Peyer's patch (tissue), 4 donors: ENCODE measurements at regions not wholly inside any gene's neighbourhood (a gene's known extent, or its start where the extent isn't known, plus 50 kb on each side); places are given as distances from the start of the nearest gene placed in this dataset.

Source experiments
- POLR2A ChIP-seq, 2 donors: fragments of 450-650 bp; IDR thresholded peaks; one replicate each; pipeline ENCODE4 v1.5.1; 2017; ENCODE audit warnings: antibody characterized with exemption in 2 of 2, mild to moderate bottlenecking in 2 of 2, moderate library complexity in 2 of 2
- TF ChIP-seq, protein P1 (sequence below), 6 experiments: fragments of 450-650 bp in 4 of 6; fragments of 200-600 bp in 2 of 6; sonication (generic) in 1 of 6; IDR thresholded peaks; one replicate each; pipeline ENCODE4 v1.5.1; 2017 to 2019; ENCODE audit warnings: antibody characterized with exemption in 6 of 6, mild to moderate bottlenecking in 3 of 6, moderate library complexity in 1 of 6

DNA sequence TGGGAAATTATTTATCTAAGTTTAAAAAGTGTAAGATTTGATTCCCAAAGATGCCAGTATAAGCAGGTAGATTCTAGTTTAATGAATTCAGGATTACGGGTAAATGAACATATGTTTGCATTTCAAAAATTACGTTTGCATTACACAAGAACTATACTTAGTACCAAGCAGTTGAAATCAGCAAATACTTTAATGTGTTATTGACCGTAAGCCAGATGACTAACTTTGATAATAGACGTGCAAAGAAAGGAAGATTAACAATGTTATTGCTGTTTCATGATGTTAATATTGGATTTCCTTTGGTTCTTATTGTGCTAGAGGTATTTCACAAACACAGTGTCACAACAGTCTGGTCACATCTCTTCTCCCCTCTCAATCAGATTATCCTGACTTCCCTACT lies 294.7 kb downstream of the TDRD15 start:
- TF ChIP-seq, protein P1, sequence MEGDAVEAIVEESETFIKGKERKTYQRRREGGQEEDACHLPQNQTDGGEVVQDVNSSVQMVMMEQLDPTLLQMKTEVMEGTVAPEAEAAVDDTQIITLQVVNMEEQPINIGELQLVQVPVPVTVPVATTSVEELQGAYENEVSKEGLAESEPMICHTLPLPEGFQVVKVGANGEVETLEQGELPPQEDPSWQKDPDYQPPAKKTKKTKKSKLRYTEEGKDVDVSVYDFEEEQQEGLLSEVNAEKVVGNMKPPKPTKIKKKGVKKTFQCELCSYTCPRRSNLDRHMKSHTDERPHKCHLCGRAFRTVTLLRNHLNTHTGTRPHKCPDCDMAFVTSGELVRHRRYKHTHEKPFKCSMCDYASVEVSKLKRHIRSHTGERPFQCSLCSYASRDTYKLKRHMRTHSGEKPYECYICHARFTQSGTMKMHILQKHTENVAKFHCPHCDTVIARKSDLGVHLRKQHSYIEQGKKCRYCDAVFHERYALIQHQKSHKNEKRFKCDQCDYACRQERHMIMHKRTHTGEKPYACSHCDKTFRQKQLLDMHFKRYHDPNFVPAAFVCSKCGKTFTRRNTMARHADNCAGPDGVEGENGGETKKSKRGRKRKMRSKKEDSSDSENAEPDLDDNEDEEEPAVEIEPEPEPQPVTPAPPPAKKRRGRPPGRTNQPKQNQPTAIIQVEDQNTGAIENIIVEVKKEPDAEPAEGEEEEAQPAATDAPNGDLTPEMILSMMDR (IDR thresholded peaks at IDR 0.05), result no peak
- no peak for TF ChIP-seq POLR2A (IDR thresholded peaks at IDR 0.05)
